ENCODE measurements at regions not wholly inside any gene's neighbourhood (a gene's known extent, or its start where the extent isn't known, plus 50 kb on each side); places are given as distances from the start of the nearest gene placed in this dataset.

DNA sequence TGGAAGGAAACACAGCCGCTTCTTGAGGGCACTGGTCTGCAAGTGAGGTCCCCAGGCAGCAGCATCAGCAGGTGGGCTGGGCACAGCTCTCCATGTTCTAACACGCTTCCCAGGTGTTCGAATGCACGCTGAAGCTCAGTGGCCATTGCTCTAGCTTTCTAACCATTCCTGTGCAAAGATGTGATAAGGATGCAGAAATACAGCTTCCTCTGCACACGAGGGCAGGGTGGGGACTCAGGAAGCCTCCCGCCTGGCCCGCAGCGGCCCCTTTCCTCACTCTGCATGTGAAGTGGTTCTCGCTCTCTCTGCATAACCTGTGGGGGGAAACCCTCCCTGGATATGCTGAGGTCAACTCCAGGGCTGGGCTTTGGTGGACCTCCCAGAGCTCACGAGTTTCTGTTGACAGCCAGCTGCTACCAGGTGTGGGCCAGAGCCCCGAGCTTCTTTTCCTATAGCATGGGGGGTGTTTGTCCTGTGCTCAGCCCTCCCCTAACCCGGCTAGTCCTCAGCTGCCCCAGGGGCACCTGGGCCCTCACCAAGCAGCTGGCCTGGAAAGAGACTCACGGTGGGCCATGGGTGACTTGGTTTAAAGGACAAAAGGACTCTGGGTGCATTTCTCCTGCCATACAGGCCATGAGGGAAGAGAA lies 168.2 kb downstream of the TEX29 start:
- no peaks in the 10 kb centered on the region for H3K79me2 ChIP-seq (ENCODE audit: control insufficient read depth, insufficient read depth, low read length)
- dilution Hi-C loops (cut with MboI; ENCODE audit: extremely low pct_ligation_motif_present, low sequenced_read_pairs) = no loop called here
- no peak overlapping the region for H3K4me3 ChIP-seq (ENCODE audit: control insufficient read depth in 2 of 3, extremely low read depth in 1 of 3, insufficient read depth in 2 of 3, low read depth in 1 of 3, low read length in 3 of 3)
- no peak for DNase-seq (ENCODE audit: low read depth, low spot score)
- H3K9me3 ChIP-seq (ENCODE audit: control insufficient read depth, low read depth, low read length) = peaks cover 4% of the 10 kb centered on the region
- H2AFZ ChIP-seq (ENCODE audit: control insufficient read depth, low read length) = no peak overlapping the region
- H3K27ac ChIP-seq (ENCODE audit: control insufficient read depth, insufficient read depth, low read length) = no peak overlapping the region
- no peaks in the 10 kb centered on the region for H3K27me3 ChIP-seq (ENCODE audit: control insufficient read depth, extremely low read depth, insufficient read depth, low read length)
- no peaks in the 10 kb centered on the region for H3K36me3 ChIP-seq (ENCODE audit: control insufficient read depth in 2 of 2, extremely low read depth in 1 of 2, insufficient read depth in 2 of 2, low read length in 2 of 2)
- no peak for FAIRE-seq
- H3K4me1 ChIP-seq (ENCODE audit: control insufficient read depth, extremely low read depth, insufficient read depth, low read length) = no peaks in the 10 kb centered on the region
- H3K9me1 ChIP-seq (ENCODE audit: control insufficient read depth, extremely low read depth, insufficient read depth, low read length) = no peaks in the 10 kb centered on the region
- no peak for TF ChIP-seq CTCF (optimal IDR thresholded peaks at IDR 0.05 in 1 of 3, IDR thresholded peaks at IDR 0.05 in 1 of 3, conservative IDR thresholded peaks at IDR 0.05 in 1 of 3; ENCODE audit: extremely low read depth in 1 of 3, insufficient read depth in 2 of 3, low read length in 3 of 3)
- TF ChIP-seq EZH2 (IDR thresholded peaks at IDR 0.05; ENCODE audit: low read length) = no peak
- no peak overlapping the region for H3K9ac ChIP-seq (ENCODE audit: control insufficient read depth, extremely low read depth, insufficient read depth, low read length)
- H3K4me2 ChIP-seq (ENCODE audit: control insufficient read depth, extremely low read depth, insufficient read depth, low read depth, low read length) = no peak overlapping the region
- no peaks in the 10 kb centered on the region for H4K20me1 ChIP-seq (ENCODE audit: control insufficient read depth, extremely low read depth, insufficient read depth, low read length)

DNA sequence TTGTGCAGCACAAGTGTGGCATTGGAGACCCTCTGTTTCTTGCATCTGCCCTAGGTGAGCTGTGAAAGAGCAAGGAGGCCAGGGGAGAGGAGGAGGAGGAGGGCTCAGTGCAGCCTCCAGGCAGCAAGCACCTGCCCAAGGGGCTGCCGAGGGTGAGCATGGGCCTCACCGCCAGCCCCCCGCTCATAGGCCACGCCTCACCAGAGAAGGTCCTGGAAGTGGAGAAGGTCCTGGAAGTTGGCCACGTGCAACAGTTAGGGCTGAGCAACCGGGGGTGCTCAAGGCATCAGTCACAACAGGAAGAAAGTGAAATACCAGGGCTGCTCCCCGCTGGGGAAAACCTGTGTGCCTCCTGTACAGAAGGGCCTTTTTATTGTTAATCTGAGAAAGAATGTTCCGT lies 168.9 kb downstream of the TEX29 start:
- Histone ChIP-seq H2AFZ (ENCODE audit: control insufficient read depth, low read length) (no peak overlapping the region), H3K4me1 (ENCODE audit: control insufficient read depth, extremely low read depth, insufficient read depth, low read length) (no peaks in the 10 kb centered on the region), H3K9me1 (ENCODE audit: control insufficient read depth, extremely low read depth, insufficient read depth, low read length) (no peaks in the 10 kb centered on the region), H3K79me2 (ENCODE audit: control insufficient read depth, insufficient read depth, low read length) (no peaks in the 10 kb centered on the region), H3K27ac (ENCODE audit: control insufficient read depth, insufficient read depth, low read length) (no peak overlapping the region), H4K20me1 (ENCODE audit: control insufficient read depth, extremely low read depth, insufficient read depth, low read length) (no peaks in the 10 kb centered on the region), H3K4me2 (ENCODE audit: control insufficient read depth, extremely low read depth, insufficient read depth, low read depth, low read length) (no peak overlapping the region), H3K4me3 (ENCODE audit: control insufficient read depth in 2 of 3, extremely low read depth in 1 of 3, insufficient read depth in 2 of 3, low read depth in 1 of 3, low read length in 3 of 3) (no peak overlapping the region), H3K27me3 (ENCODE audit: control insufficient read depth, extremely low read depth, insufficient read depth, low read length) (no peaks in the 10 kb centered on the region), H3K9me3 (ENCODE audit: control insufficient read depth, low read depth, low read length) (peaks cover 2% of the 10 kb centered on the region), H3K36me3 (ENCODE audit: control insufficient read depth in 2 of 2, extremely low read depth in 1 of 2, insufficient read depth in 2 of 2, low read length in 2 of 2) (no peaks in the 10 kb centered on the region), H3K9ac (ENCODE audit: control insufficient read depth, extremely low read depth, insufficient read depth, low read length) (no peak overlapping the region)
- dilution Hi-C loops (cut with MboI; ENCODE audit: extremely low pct_ligation_motif_present, low sequenced_read_pairs) = no loop called here
- FAIRE-seq = no peak
- TF ChIP-seq CTCF (optimal IDR thresholded peaks at IDR 0.05 in 1 of 3, IDR thresholded peaks at IDR 0.05 in 1 of 3, conservative IDR thresholded peaks at IDR 0.05 in 1 of 3; ENCODE audit: extremely low read depth in 1 of 3, insufficient read depth in 2 of 3, low read length in 3 of 3) = no peak
- TF ChIP-seq EZH2 (IDR thresholded peaks at IDR 0.05; ENCODE audit: low read length) = no peak
- DNase-seq (ENCODE audit: low read depth, low spot score) = no peak

Data from keratinocyte (primary cell).